Stimulated activated CD8-positive, alpha-beta memory T cell treated with anti-CD3 and anti-CD28 coated beads, Interleukin-15, amount 100 ng/mL, for 48 hours (primary cell): ENCODE measurements at regions not wholly inside any gene's neighbourhood (a gene's known extent, or its start where the extent isn't known, plus 50 kb on each side); places are given as distances from the start of the nearest gene placed in this dataset.
"Not testable (repeated sequence)": the region's sequence is repeated elsewhere in the genome, so short reads cannot be mapped to it uniquely, and the experiment has no call there.

Experiments used
- DNase-seq, 2 donors: peaks; one replicate each; pipeline ENCODE4 v3.0.0-alpha.2; 2020; ENCODE audit warnings: low read depth in 2 of 2

DNA sequence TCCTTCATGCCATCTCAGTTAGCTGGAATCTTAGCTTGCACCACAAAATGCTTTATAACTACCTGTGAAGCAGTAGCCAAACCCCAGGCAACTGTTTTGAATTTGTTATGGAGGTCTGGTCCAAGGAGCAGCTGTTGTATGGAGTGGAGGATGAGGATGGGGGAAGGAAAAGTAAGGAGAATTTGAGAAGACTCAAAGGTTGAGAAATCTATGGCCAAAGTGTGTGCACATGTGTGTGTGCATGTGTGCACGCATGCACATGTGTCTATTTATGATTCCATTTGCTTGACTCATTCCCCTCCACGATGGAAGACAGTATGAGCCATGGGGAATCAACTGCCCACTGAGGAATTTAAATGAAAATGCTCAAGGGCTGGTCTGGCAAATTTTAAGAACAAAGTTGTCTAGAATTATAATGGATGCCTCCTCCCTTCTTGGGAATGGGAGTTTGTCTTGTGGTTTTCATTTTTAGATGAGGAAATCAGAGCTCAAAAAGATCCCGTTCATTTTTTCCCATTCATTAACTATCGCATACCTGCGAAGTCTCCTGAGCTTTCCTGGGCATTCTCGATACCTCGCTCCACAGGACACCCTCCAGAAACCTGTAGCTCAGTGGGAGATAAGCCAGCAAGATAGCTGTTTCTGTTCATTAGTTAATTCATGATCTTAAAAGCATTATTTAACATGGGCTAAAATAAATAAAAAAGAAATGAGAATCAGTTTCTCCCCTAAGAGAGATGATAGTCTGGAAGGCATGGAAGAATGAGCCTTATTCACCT lies 152.3 kb upstream of the NEDD9 start:
- DNase-seq = no peak

DNA sequence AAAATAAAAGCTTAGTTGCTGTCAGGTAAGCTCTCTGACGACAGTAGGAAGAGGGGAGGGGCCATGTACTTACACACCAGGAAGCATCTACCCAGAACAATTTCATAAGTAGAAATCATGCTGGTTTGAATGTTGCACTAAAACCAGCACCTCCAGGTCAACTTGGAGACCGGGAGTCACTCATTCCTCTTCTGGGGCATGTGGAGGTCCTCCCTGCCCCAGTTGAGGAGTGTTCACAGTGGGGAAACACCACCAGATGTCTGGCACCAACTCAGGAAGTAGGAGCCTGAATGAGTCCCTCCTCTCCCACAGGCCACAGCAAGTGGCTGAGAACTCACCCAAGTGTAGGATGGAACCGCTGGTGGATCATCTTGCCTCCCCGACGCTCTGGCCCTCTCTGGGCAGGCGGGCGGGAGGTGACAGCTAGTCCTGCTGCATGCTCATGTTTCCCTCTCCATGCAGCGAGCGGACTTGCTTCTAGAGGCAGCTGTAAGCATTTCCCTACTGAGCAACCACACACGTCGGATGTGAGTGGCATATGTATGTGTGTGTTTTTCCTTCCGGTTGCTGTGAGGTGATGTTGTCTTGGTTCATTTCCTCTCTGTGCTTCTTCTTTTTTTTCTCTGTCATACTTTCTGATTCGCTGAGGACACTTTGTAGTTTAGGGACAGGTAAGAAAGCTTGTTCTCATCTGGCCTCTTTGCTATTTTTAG lies 149.5 kb upstream of the NEDD9 start:
- peak; percentile 46 to 48 for DNase-seq

DNA sequence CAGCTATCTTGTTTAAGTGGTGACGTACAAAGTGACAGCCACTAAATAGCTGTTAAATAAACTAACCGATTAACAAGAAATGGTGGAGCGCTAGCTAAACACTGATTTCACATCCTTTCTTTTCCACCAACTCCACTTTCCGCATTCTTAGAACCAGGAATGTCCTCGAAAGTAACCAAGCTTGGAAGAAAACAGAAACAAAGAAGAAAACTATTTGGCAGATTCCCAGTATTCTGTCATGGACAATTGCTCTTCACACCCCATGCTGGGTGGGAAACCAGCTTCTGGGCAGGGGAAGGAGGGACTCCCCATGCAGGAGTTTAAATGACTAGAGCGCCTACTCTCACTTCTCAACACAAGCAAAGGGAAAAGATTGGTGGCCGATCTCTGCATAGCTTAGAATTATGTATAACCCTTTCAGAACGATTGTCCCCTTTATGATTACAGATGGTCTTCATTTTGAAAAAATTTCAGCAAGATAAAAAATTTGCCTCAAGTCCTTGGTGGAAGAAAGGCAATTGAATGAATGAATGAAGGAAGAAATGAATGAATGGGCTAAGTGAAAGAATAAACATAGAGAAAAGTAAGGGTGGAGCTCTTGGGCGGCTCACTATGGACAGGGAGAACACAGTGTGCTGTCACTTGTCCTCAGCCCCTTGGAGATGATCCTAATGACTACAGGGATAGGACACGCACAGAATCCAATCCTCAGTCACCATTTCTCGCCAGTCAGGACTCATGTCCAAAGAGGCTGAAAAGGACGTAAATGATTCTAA lies 148.7 kb upstream of the NEDD9 start:
- no peak for DNase-seq

DNA sequence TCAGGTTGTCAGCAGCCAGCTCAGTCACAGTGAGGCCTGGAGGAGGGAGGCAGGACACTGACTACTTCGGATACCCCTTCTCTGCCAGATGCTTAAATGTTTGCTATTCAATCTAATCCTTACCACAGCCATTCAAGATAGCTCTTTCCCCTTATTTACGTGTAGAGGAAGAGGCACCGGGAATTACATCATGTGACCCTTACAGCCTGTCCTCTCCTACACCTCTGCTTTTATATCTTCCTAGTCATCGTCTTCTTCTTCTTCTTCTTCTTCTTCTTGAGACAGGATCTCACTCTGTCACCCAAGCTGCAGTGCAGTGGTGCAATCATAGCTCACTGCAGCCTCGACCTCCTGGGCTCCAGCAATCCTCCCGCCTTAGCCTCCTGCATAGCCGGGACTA lies 148.1 kb upstream of the NEDD9 start:
- DNase-seq = no peak

DNA sequence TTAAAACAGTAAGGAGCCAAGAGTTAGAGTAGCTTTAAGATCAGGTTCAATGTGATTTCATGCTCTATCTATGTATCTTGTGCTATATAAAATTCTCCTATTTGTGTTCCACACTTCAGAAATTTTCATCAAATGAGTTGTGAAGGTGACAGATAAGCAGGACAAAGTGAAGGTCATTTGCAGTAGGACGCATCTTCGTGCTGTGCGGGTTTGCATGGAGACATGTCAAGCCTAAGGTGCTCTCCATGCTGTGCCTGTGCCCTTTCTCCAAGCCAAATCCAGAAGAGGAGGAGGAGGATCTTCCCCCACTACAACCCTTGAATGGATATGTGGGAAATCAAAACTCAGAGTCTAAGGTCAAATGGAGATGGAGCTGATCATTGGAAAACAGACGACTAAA lies 147.3 kb upstream of the NEDD9 start:
- no peak for DNase-seq

DNA sequence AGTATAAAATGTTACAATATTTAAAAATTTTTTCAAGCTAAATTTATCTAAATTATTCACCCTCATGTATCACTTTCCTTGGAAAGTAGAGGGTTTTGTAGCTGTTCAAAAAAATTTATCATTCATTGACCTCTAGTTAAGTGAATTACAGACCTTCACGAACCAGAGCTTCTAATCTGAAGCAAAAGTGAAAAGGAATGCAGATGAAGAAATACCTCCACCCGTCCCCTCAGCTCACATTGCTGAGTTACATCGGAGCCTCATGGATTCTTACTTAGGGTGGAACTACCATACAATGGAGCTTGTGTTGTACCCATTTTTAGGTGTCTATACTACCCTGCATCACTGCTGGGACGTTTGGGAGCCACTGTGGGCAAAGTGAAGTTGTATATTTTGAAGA lies 146.2 kb upstream of the NEDD9 start:
- no peak for DNase-seq

DNA sequence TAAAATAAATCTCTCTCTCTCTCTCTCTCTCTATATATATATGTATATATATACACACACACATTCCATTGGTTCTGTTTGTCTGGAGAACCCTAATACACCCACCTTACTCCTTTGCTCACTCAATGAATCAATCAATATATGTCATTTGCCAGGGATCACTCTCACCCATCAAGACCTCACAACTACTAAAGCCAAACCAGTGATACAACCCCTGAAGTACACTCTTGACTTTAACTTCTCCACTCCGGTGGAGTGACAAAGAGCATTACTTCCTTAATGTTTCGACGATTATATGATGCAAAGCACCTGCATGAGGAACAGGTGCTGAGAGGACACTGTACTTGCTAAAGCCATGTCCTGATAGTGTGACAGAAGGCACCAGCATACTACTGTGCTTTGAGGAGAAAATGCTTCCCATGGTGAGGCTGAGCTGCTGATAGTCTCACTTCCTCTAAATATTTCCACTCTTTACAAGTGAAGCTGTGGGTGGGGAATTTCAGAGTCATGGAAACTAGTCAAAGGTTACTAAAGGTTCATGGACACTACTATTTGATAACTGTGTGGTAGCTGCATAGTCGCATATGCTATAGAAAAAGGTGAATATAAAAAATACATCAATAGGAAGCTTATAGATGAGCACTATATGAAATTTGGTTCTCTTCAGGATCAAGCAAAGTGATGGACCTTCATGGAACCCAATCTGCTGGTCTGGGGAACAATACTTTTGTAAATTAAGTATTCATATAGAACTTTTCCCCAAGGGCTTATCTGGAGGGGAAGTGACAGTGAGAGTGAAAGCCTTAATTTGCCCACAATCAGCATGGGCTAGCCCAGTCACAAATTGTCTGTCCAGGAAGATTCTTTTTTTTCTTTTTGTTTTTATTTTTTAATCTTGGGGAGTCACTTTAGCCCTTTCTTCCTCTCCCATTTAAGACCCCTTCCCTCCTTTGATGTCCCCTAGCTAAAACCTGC lies 141.9 kb upstream of the NEDD9 start:
- no peak for DNase-seq

DNA sequence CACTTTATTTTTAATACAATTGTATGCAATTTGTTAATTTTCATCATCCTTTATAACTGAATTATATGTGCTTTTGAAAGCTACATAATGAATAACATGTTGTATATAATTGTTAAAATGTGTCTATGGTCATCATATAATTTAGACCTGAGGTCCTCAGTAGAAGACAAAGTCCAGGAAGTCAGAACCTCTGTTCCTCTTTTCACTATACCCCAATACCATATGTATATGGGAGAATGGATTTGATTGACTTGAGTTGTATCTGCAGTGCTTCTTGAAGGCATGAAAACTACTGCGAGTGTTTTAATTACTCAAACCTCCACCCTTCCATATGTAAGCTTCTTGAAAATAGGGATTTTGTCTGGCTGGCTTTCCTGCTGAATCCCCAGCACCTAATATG lies 140.7 kb upstream of the NEDD9 start:
- DNase-seq = no peak

DNA sequence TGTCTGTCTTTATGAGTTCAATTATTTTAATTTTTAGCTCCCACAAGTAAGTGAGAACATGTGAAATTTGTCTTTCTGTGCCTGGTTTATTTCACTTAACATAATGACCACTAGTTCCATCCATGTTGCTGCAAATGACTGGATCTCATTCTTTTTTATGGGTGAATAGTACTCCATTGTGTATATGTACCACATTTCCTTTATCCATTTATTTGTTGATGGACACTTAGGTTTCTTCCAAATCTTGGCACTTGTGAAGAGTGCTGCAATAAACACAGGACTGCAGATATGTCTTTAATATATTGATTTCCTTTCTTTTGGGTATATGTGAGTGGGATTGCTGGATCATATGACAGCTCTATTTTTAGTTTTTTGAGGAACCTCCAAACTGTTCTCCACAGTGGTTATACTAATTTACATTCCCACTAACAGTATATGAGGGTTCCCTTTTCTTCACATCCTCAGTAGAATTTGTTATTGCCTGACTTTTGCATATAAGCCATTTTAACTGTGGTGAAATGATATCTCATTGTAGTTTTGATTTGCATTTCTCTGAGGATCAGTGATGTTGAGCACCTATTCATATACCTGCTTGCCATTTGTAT lies 139.8 kb upstream of the NEDD9 start:
- not testable (repeated sequence) for DNase-seq

DNA sequence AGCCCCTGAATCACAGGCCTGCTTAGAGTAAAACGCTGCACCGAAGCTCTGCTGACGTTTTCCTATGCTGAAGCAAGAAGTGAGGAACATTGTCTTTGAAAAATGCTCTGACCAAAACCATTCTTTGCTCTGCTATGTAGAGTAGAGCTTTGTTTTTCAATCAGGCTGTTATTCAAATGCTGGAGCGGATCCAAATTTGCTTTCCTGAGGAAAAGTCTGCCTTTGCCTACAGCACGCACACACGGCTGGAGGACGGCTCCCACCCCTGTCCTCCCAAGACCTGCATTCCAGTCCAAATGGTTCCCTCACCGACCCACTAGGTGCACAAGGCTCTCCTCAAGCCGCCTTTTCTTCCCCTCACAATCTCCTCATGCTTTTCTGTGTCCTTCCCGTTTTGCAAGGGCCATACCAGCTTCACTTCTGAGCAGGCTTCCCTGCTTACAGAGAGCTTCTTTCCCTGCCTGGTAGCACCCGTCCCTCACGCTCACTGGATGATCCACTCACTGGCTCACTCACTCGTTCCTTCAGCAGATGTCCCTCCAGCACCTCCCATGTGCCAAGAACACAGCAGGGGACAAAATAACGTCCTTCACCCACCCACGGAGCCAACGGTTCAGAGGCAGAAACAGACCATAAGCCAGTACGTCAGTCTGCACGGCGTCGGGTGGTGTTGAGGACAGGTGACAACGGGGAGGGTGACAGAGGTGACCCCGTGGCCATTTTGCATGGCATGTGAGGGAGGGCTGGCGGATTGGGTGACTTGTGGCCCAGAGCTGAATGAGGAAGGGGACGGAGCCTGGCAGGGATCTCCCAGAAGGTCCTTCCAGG lies 137.9 kb upstream of the NEDD9 start:
- no peak for DNase-seq

DNA sequence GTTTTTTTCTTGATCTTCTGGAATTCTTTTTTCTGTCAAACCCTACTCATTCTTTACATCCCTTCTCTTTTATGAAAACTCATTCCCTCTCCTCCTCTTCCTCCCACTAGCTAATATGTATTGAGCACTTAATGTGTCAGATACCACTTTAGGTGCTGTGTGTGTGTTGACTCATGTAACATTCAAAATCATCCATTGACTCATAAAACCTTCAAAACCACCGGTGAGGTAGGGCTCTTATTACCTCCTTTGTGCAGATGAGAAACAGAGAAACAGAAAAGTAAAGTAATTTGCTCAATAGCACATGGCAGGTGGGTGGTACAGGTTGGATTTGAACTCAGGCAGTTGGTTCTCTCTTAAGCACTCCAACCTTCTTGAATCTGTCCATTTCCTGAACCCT lies 136.3 kb upstream of the NEDD9 start:
- no peak for DNase-seq

DNA sequence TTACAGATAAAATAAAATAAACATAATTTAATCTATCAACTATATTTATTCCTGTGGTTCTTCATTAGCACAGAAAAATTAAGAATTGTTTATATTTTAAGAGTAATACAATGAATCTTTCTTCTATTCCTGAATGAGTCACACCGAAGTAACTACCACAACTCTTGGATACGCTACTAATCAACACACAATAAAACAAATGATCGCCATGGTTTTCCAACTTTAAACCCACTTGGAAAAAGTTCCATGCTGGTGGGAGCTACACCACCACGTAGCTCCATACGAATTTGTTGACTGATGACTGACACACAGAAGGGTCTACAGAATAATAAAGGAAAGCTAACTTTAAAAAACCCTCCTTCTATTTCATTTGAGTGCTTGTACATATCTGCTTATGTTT lies 135.8 kb upstream of the NEDD9 start:
- no peak for DNase-seq

DNA sequence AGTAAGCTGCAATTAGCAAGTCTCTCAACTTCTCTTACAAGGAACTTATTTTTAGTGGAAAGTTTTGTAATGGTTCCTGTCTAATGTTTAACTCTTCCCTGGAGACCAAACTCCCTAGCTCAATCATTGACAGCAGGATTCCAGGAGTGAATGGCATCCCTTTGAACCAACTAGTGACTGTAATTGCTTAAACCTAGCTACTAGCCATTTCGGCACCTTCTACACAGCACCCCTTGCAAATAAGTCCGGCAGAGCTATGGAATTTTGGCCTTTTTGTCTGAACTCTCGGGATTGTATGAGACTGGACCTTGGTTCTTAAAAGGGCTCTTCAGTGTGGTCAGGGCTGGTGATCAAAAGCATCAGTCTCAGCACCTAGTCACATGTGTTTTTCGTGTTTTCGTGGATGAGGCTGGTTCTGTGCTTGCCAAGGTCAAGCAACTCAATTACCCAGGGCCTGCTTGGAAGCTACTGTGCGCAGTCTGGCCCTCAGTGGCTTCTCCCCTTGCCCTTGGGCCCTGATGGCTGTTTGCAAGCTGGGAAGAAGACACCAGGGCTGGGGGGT lies 135.3 kb upstream of the NEDD9 start:
- DNase-seq = no peak

DNA sequence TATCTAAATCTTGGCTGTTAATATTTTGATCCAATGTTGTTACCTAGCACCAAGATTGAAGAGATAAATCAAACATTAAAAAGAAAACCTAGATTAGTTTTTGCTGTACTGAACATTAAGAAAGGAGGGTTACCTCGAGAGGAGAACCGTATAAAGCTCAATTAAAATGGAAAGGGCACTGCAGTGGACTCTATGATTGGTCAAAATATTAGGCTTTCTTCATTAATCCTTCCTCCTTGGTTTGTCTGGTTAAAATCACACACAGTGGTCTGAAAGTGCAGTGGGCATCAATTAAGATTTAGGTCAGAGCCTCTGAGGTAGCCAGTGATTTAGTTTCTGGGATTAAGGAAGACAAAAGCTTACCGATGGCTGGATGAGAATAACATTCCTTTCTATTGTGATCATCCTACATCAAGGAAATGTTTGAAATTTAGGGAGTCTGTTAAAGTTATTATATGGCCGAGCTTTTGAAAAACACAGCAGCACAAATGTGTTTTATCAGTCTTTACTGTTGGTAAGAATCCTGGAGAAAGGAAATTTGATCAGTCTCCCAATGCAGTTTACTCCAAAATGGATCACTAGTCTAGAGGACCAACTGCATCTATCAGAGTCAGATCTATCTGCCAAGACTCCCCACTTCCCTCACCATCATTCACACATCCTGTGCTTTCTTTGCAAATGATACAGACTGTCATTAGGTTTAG lies 134.6 kb upstream of the NEDD9 start:
- no peak for DNase-seq

DNA sequence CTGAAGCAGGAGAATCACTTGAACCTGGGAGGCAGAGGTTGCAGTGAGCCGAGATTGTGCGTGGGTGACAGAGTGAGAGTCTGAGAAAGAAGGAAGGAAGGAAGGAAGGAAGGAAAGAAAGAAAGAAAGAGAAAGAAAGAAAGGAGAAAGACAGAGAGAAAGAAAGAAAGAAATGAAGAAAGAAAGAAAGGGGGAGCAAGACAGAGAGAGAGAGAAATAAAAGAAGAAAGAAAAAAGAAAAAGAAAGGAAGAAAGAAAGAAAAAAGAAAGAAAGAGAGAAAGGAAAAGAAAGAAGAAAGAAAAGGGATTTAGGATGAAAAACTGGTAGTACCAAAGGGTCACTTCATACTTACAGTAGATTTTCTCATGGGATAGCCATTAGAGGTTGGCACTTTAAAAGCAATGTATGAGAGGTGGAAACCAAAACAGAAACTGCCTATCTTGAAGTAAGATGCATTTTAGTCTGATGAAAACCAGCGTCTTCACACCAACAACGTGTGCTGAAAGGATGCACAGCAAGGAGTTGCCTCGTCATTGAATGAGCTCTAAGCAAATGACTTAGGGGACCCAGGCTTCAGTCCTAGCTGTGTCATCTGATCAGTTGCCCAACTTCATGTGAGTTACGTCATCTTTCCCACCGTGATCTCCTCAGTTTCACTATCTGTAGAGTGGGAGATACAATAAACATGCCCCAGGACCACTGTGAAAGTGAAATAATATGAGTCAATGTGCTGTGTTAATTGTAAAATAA lies 133.9 kb upstream of the NEDD9 start:
- peak; percentile 32 to 42 for DNase-seq

DNA sequence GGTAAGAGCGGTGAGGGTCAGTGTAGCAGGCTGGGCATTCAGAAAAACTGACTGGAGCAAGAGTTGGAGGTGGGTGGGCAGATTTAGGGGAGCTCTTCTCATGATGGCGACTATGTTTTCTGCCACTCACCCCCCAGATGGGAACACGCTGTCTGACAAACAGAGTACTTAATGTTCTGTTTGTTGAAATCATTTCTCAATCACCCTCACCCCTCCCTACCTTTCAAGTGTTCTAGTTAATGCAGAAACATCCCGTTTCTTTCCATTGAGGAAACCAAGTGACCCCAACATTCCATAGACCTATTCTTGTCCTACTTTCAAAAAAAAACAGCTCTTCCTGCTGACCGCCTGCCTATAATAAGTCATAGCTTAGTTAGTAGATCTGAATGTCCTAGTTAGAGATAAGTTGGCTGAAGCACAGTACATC lies 132.5 kb upstream of the NEDD9 start:
- no peak for DNase-seq

DNA sequence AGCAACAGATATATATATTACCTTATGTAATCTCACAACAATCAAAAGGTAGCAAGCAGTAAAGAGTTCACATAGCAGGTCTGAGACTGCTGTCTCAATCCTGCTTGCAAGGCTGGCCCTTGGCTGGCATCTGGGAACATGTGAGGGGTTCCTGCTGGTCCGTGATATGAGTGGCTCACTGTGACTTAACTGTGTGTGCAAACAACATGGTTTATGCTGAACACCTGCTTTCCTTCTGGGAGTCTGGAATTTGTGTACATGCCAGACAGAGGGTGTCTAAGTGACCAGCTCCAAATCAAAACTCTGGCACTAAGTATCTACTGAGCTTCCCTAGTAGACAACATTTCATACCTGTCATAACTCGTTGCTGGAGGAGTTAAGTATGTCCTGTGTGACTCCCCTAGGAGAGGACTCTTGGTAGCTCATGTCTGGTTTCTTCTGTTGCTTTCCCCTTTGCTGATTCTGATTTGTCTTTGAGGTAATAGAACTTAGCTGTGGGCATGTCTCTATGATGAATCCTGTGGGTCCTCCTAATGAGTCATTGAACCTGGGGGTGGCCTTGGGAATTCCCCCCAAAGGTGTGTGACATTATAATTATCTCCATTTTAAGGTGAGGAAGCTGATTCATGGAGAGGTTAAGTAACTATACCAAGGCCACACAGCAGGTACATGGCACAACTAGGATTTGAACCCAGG lies 131.6 kb upstream of the NEDD9 start:
- DNase-seq = peak; percentile 45

DNA sequence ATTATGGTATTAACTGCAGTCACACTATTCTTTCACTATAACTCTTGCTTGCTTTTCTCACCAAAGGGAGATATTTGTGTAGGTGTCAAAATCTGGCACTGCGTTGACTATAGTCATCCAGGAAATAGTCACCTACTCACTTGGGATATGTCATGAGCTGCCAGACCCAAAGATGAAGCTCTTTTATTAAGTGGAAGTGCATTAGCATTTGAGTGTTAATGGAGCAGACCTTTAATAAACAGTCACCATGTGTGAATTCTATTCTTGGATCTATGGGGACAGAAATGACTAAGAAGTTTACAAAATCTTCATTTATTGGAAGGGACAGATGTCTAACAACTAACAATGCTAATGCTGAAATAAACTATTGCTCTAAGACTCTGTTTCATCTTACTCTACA lies 130.1 kb upstream of the NEDD9 start:
- DNase-seq = no peak
